ENCODE measurements at regions not wholly inside any gene's neighbourhood (a gene's known extent, or its start where the extent isn't known, plus 50 kb on each side); places are given as distances from the start of the nearest gene placed in this dataset.

DNA sequence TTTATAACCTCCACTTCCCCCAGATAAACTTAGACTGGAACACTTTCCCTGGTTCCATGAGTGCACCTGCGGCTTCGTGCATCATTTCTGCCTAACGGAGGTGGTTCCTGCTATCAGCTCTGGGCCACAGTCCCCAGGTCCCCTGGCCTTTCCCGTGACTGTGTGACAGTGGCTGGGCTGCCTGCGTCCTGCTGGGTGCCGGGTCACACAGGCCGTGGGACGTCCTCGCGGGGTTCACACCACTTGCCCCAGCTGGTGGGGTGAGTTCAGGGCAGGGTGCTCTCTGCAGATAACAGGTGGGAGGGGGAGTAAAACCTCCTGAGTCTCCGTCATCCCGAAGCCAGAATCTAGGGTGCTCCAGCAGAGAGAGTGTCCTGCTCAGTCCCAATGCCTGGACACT, 58.7 kb upstream of the CFAP46 start:
- Histone ChIP-seq H3K4me1 (ENCODE audit: control insufficient read depth in 2 of 2, insufficient read depth in 1 of 2, low read depth in 1 of 2, low read length in 2 of 2) (no peaks in the 10 kb centered on the region), H3K4me3 (ENCODE audit: low read length in 2 of 2) (no peak overlapping the region), H2BK5ac (ENCODE audit: low read length) (no peak overlapping the region), H2AK5ac (ENCODE audit: low read depth, low read length) (peak overlapping the region; percentile 27), H2AFZ (ENCODE audit: low read length) (no peak overlapping the region), H2BK120ac (ENCODE audit: low read depth, low read length) (no peak overlapping the region), H3K36me3 (replicated peaks in 1 of 2; ENCODE audit: control insufficient read depth in 2 of 2, insufficient read depth in 2 of 2, low read length in 2 of 2) (no peaks in the 10 kb centered on the region), H3K27ac (replicated peaks; ENCODE audit: low read length) (no peak overlapping the region), H3K23ac (ENCODE audit: low read depth, low read length, poor library complexity) (no peak overlapping the region), H2BK12ac (ENCODE audit: low read length) (no peak overlapping the region), H3K4me2 (ENCODE audit: insufficient read depth, low read length, poor library complexity, severe bottlenecking) (no peak overlapping the region), H3K4ac (ENCODE audit: low read length) (no peak overlapping the region), H3K9me3 (replicated peaks in 1 of 2; ENCODE audit: control insufficient read depth in 2 of 2, insufficient read depth in 1 of 2, low read depth in 1 of 2, low read length in 2 of 2) (peaks cover 0 to 3% of the 10 kb centered on the region in 2 donors), H3K79me1 (ENCODE audit: low read depth, low read length) (no peaks in the 10 kb centered on the region), H2BK15ac (ENCODE audit: low read length) (no peak overlapping the region), H4K8ac (ENCODE audit: low read depth, low read length) (no peak overlapping the region), H3K18ac (ENCODE audit: low read length) (no peak overlapping the region), H4K91ac (ENCODE audit: low read depth, low read length, poor library complexity) (no peak overlapping the region), H3K14ac (ENCODE audit: low read length) (no peak overlapping the region), H3K9ac (ENCODE audit: low read depth, low read length, poor library complexity) (peak overlapping the region; percentile 70), H3K27me3 (ENCODE audit: control insufficient read depth in 3 of 3, insufficient read depth in 3 of 3, low read depth in 1 of 3, low read length in 3 of 3) (peaks cover 0 to 23% (median 0%) of the 10 kb centered on the region in 3 experiments)
- DNase-seq (ENCODE audit: low spot score), result no peak
- no CpG with 5 or more reads among the region's 12 CpGs for WGBS, 2 donors (ENCODE audit: extremely low coverage in 2 of 2, insufficient read length in 2 of 2, insufficient replicate concordance in 1 of 2)

DNA sequence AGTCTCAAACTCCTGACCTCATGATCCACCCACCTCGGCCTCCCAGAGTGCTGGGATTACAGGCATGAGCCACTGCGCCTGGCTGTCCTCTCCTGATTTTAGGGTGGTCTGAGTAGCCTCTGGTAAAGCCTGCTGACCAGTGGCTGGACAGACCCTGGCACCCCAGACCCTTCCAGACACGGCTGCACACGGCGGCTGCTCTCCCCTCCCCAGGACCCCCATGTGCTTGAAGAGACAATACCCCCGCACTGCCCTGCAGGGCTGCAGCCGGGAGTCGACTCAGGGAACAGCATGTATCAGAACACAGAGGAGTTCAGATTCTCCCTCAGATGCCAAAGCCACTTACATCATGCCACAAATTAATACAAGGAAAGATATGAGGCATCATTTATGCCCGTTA, 58.3 kb upstream of the CFAP46 start:
- Histone ChIP-seq H3K4ac (ENCODE audit: low read length) (no peak overlapping the region), H4K8ac (ENCODE audit: low read depth, low read length) (no peak overlapping the region), H3K36me3 (replicated peaks in 1 of 2; ENCODE audit: control insufficient read depth in 2 of 2, insufficient read depth in 2 of 2, low read length in 2 of 2) (no peaks in the 10 kb centered on the region), H3K27ac (replicated peaks; ENCODE audit: low read length) (no peak overlapping the region), H3K4me3 (ENCODE audit: low read length in 2 of 2) (no peak overlapping the region), H3K4me2 (ENCODE audit: insufficient read depth, low read length, poor library complexity, severe bottlenecking) (no peak overlapping the region), H2BK12ac (ENCODE audit: low read length) (no peak overlapping the region), H3K14ac (ENCODE audit: low read length) (no peak overlapping the region), H2BK120ac (ENCODE audit: low read depth, low read length) (no peak overlapping the region), H3K4me1 (ENCODE audit: control insufficient read depth in 2 of 2, insufficient read depth in 1 of 2, low read depth in 1 of 2, low read length in 2 of 2) (no peaks in the 10 kb centered on the region), H2BK15ac (ENCODE audit: low read length) (no peak overlapping the region), H2AK5ac (ENCODE audit: low read depth, low read length) (no peak overlapping the region), H2BK5ac (ENCODE audit: low read length) (no peak overlapping the region), H3K27me3 (ENCODE audit: control insufficient read depth in 3 of 3, insufficient read depth in 3 of 3, low read depth in 1 of 3, low read length in 3 of 3) (peaks cover 0 to 28% (median 0%) of the 10 kb centered on the region in 3 experiments), H3K9ac (ENCODE audit: low read depth, low read length, poor library complexity) (no peak overlapping the region), H2AFZ (ENCODE audit: low read length) (no peak overlapping the region), H3K9me3 (replicated peaks in 1 of 2; ENCODE audit: control insufficient read depth in 2 of 2, insufficient read depth in 1 of 2, low read depth in 1 of 2, low read length in 2 of 2) (peaks cover 0 to 3% of the 10 kb centered on the region in 2 donors), H4K91ac (ENCODE audit: low read depth, low read length, poor library complexity) (no peak overlapping the region), H3K79me1 (ENCODE audit: low read depth, low read length) (no peaks in the 10 kb centered on the region), H3K18ac (ENCODE audit: low read length) (no peak overlapping the region), H3K23ac (ENCODE audit: low read depth, low read length, poor library complexity) (no peak overlapping the region)
- no CpG with 5 or more reads among the region's 9 CpGs for WGBS, 2 donors (ENCODE audit: extremely low coverage in 2 of 2, insufficient read length in 2 of 2, insufficient replicate concordance in 1 of 2)
- DNase-seq (ENCODE audit: low spot score), result no peak

GRCh38 chr10:132997517-132998265, 55.3 kb upstream of the CFAP46 start:
- Histone ChIP-seq H3K79me1 (ENCODE audit: low read depth, low read length) (peaks cover 2% of the 10 kb centered on the region), H3K18ac (ENCODE audit: low read length) (peak overlapping the region; percentile 65), H3K27ac (replicated peaks; ENCODE audit: low read length) (no peak overlapping the region), H3K14ac (ENCODE audit: low read length) (peak overlapping the region; percentile 84), H3K36me3 (replicated peaks in 1 of 2; ENCODE audit: control insufficient read depth in 2 of 2, insufficient read depth in 2 of 2, low read length in 2 of 2) (no peaks in the 10 kb centered on the region), H4K8ac (ENCODE audit: low read depth, low read length) (no peak overlapping the region), H3K4me2 (ENCODE audit: insufficient read depth, low read length, poor library complexity, severe bottlenecking) (no peak overlapping the region), H2BK5ac (ENCODE audit: low read length) (no peak overlapping the region), H2BK120ac (ENCODE audit: low read depth, low read length) (no peak overlapping the region), H3K23ac (ENCODE audit: low read depth, low read length, poor library complexity) (no peak overlapping the region), H3K9ac (ENCODE audit: low read depth, low read length, poor library complexity) (peak overlapping the region; percentile 83), H2AK5ac (ENCODE audit: low read depth, low read length) (peak overlapping the region; percentile 66), H3K27me3 (ENCODE audit: control insufficient read depth in 3 of 3, insufficient read depth in 3 of 3, low read depth in 1 of 3, low read length in 3 of 3) (peaks cover 0 to 54% (median 0%) of the 10 kb centered on the region in 3 experiments), H2BK15ac (ENCODE audit: low read length) (no peak overlapping the region), H3K4me1 (ENCODE audit: control insufficient read depth in 2 of 2, insufficient read depth in 1 of 2, low read depth in 1 of 2, low read length in 2 of 2) (peaks cover 0 to 4% of the 10 kb centered on the region in 2 donors), H3K4me3 (ENCODE audit: low read length in 2 of 2) (peak overlapping the region in 1 of 2 donors; percentile 5), H3K4ac (ENCODE audit: low read length) (no peak overlapping the region), H2BK12ac (ENCODE audit: low read length) (peak overlapping the region; percentile 66), H2AFZ (ENCODE audit: low read length) (no peak overlapping the region), H4K91ac (ENCODE audit: low read depth, low read length, poor library complexity) (peak overlapping the region; percentile 22), H3K9me3 (replicated peaks in 1 of 2; ENCODE audit: control insufficient read depth in 2 of 2, insufficient read depth in 1 of 2, low read depth in 1 of 2, low read length in 2 of 2) (peaks cover 0 to 4% of the 10 kb centered on the region in 2 donors)
- WGBS, 2 donors (ENCODE audit: extremely low coverage in 2 of 2, insufficient read length in 2 of 2, insufficient replicate concordance in 1 of 2), result no CpG with 5 or more reads among the region's 22 CpGs
- DNase-seq (ENCODE audit: low spot score), result no peak

GRCh38 chr10:132996603-132997343, 54.4 kb upstream of the CFAP46 start:
- peaks cover under 1 to 4% of the 10 kb centered on the region in 2 donors for H3K4me1 ChIP-seq (ENCODE audit: control insufficient read depth in 2 of 2, insufficient read depth in 1 of 2, low read depth in 1 of 2, low read length in 2 of 2)
- WGBS, 2 donors (ENCODE audit: extremely low coverage in 2 of 2, insufficient read length in 2 of 2, insufficient replicate concordance in 1 of 2), result no CpG with 5 or more reads among the region's 27 CpGs

More at GRCh38 chr10:132996603-132997343, 54.4 kb upstream of the CFAP46 start:
- no peak overlapping the region for H3K4me2 ChIP-seq (ENCODE audit: insufficient read depth, low read length, poor library complexity, severe bottlenecking)
- peaks cover 2% of the 10 kb centered on the region for H3K79me1 ChIP-seq (ENCODE audit: low read depth, low read length)
- DNase-seq (ENCODE audit: low spot score), result no peak
- peak overlapping the region; percentile 41 for H3K18ac ChIP-seq (ENCODE audit: low read length)
- H2BK120ac ChIP-seq (ENCODE audit: low read depth, low read length), result no peak overlapping the region
- H2AFZ ChIP-seq (ENCODE audit: low read length), result no peak overlapping the region
- no peak overlapping the region for H3K4me3 ChIP-seq (ENCODE audit: low read length in 2 of 2)
- H3K27ac ChIP-seq (replicated peaks; ENCODE audit: low read length), result no peak overlapping the region
- H3K36me3 ChIP-seq (replicated peaks in 1 of 2; ENCODE audit: control insufficient read depth in 2 of 2, insufficient read depth in 2 of 2, low read length in 2 of 2), result no peaks in the 10 kb centered on the region
- H2BK5ac ChIP-seq (ENCODE audit: low read length), result no peak overlapping the region
- peaks cover 0 to 54% (median 0%) of the 10 kb centered on the region in 3 experiments for H3K27me3 ChIP-seq (ENCODE audit: control insufficient read depth in 3 of 3, insufficient read depth in 3 of 3, low read depth in 1 of 3, low read length in 3 of 3)
- no peak overlapping the region for H4K91ac ChIP-seq (ENCODE audit: low read depth, low read length, poor library complexity)
- H3K14ac ChIP-seq (ENCODE audit: low read length), result no peak overlapping the region
- peaks cover 0 to 4% of the 10 kb centered on the region in 2 donors for H3K9me3 ChIP-seq (replicated peaks in 1 of 2; ENCODE audit: control insufficient read depth in 2 of 2, insufficient read depth in 1 of 2, low read depth in 1 of 2, low read length in 2 of 2)
- no peak overlapping the region for H3K9ac ChIP-seq (ENCODE audit: low read depth, low read length, poor library complexity)
- H4K8ac ChIP-seq (ENCODE audit: low read depth, low read length), result no peak overlapping the region
- H3K23ac ChIP-seq (ENCODE audit: low read depth, low read length, poor library complexity), result no peak overlapping the region
- no peak overlapping the region for H3K4ac ChIP-seq (ENCODE audit: low read length)
- no peak overlapping the region for H2BK12ac ChIP-seq (ENCODE audit: low read length)
- H2BK15ac ChIP-seq (ENCODE audit: low read length), result no peak overlapping the region
- H2AK5ac ChIP-seq (ENCODE audit: low read depth, low read length), result no peak overlapping the region

Measured in neuronal stem cell (in vitro differentiated cells).